H1 (cell line): ENCODE measurements at regions not wholly inside any gene's neighbourhood (a gene's known extent, or its start where the extent isn't known, plus 50 kb on each side); places are given as distances from the start of the nearest gene placed in this dataset.

Source experiments
- CTCF ChIA-PET: fragments of 300-600 bp; sonication (Branson Sonifier 250); formaldehyde crosslinking; loops from one replicate; lab custom pipeline; 2021; ENCODE audit not compliant: partially characterized antibody; lab: Charles Lee
- POLR2A ChIA-PET: fragments of 300-600 bp; sonication (Branson Sonifier 250); formaldehyde crosslinking; loops from one replicate; lab custom pipeline; 2021; ENCODE audit warnings: inconsistent platforms; ENCODE audit not compliant: partially characterized antibody; lab: Charles Lee
- DNase-seq, 2 experiments: peaks; one replicate each; pipeline versions ENCODE4 v3.0.0 to v3.0.0-alpha.2; 2010 to 2022; ENCODE audit warnings: low spot score in 2 of 2, low read depth in 1 of 2, mixed read lengths in 1 of 2
- FAIRE-seq: peaks from 2 replicates; lab custom pipeline; 2011; peaks lifted over from hg19 to GRCh38; lab: Jason Lieb, UNC
- H2AFZ ChIP-seq: 2 replicates; pipeline ENCODE4 v1.8.1; 2012; ENCODE audit warnings: low read length, inconsistent platforms
- H2AK5ac ChIP-seq: 2 replicates; pipeline ENCODE4 v1.6.1; 2013; ENCODE audit warnings: low read depth, low read length
- H2BK120ac ChIP-seq: replicated peaks from 2 replicates; pipeline ENCODE3; 2013; ENCODE audit warnings: low read depth, low read length, inconsistent platforms
- H2BK12ac ChIP-seq: 2 replicates; pipeline ENCODE4 v1.6.1; 2013; ENCODE audit warnings: low read depth, low read length
- H2BK15ac ChIP-seq: 2 replicates; pipeline ENCODE4 v1.6.1; 2013; ENCODE audit warnings: low read length
- H2BK20ac ChIP-seq: 2 replicates; pipeline ENCODE4 v1.6.1; 2013; ENCODE audit warnings: low read length
- H2BK5ac ChIP-seq: 2 replicates; pipeline ENCODE4 v1.6.1; 2013; ENCODE audit warnings: low read depth, low read length
- H3K14ac ChIP-seq: 2 replicates; pipeline ENCODE4 v1.6.1; 2013; ENCODE audit warnings: inconsistent platforms; ENCODE audit not compliant: insufficient read length
- H3K18ac ChIP-seq: 2 replicates; pipeline ENCODE4 v1.6.1; 2013; ENCODE audit warnings: low read length; ENCODE audit errors: extremely low read depth
- H3K23ac ChIP-seq: 2 replicates; pipeline ENCODE4 v1.6.1; 2013; ENCODE audit warnings: inconsistent platforms; ENCODE audit not compliant: insufficient read length
- H3K23me2 ChIP-seq: 2 replicates; pipeline ENCODE4 v1.6.1; 2013; ENCODE audit warnings: low read depth, low read length
- H3K27ac ChIP-seq: 2 replicates; pipeline ENCODE4 v1.6.1; 2011; ENCODE audit warnings: low read depth, low read length, inconsistent platforms
- H3K27me3 ChIP-seq, 4 experiments: replicated peaks in 1 of 4; 1 replicate in 1 of 4; 2 replicates in 3 of 4; pipeline versions ENCODE4 v1.6.1 to v1.8.1; 2011 to 2013; ENCODE audit warnings: low read length in 3 of 4, mild to moderate bottlenecking in 3 of 4, inconsistent platforms in 2 of 4, mixed read lengths in 2 of 4, moderate library complexity in 1 of 4; ENCODE audit not compliant: control insufficient read depth in 3 of 4, insufficient read depth in 3 of 4; ENCODE audit errors: extremely low read depth in 1 of 4
- H3K36me3 ChIP-seq, 4 experiments: 2 replicates each; pipeline versions ENCODE4 v1.6.1 to v1.8.1; 2011 to 2013; ENCODE audit warnings: mild to moderate bottlenecking in 4 of 4, low read length in 3 of 4, moderate library complexity in 2 of 4, control low read depth in 1 of 4, inconsistent platforms in 1 of 4; ENCODE audit not compliant: insufficient read depth in 4 of 4, control insufficient read depth in 2 of 4
- H3K4ac ChIP-seq: replicated peaks from 2 replicates; pipeline ENCODE3; 2013; ENCODE audit warnings: low read length, low read depth, mixed read lengths, inconsistent platforms; ENCODE audit not compliant: insufficient read length
- H3K4me1 ChIP-seq, 4 experiments: replicated peaks in 1 of 4; 1 replicate in 1 of 4; 2 replicates in 3 of 4; pipeline versions ENCODE4 v1.6.1 to v1.8.1; 2011 to 2013; ENCODE audit warnings: low read length in 3 of 4, inconsistent platforms in 2 of 4, mixed read lengths in 1 of 4; ENCODE audit not compliant: insufficient read depth in 4 of 4, control insufficient read depth in 3 of 4
- H3K4me2 ChIP-seq, 2 experiments: 2 replicates each; pipeline versions ENCODE4 v1.6.1 to v1.8.1; 2011 to 2013; ENCODE audit warnings: low read depth in 2 of 2, low read length in 2 of 2, control low read depth in 1 of 2, inconsistent platforms in 1 of 2, mild to moderate bottlenecking in 1 of 2; ENCODE audit not compliant: insufficient read depth in 1 of 2
- H3K4me3 ChIP-seq, 4 experiments: fragments of 200-600, 300-600 bp in 1 of 4; sonication (generic), shearing (Covaris generic), sonication (Bioruptor Twin) in 1 of 4; 2 replicates each; pipeline versions ENCODE4 v1.5.1 to v1.8.1; 2011 to 2016; ENCODE audit warnings: low read length in 4 of 4, low read depth in 3 of 4, control low read depth in 2 of 4, inconsistent platforms in 2 of 4, mild to moderate bottlenecking in 2 of 4, mixed read lengths in 1 of 4, moderate library complexity in 1 of 4; ENCODE audit not compliant: insufficient read depth in 2 of 4; ENCODE audit errors: extremely low read depth in 1 of 4
- H3K56ac ChIP-seq: replicated peaks from 2 replicates; pipeline ENCODE3; 2013; ENCODE audit warnings: low read depth, mild to moderate bottlenecking, mixed read lengths, low read length, inconsistent platforms; ENCODE audit not compliant: insufficient read length
- H3K79me1 ChIP-seq: 2 replicates; pipeline ENCODE4 v1.6.1; 2013; ENCODE audit warnings: low read depth, low read length, control low read depth
- H3K79me2 ChIP-seq, 2 experiments: 2 replicates each; pipeline versions ENCODE4 v1.6.1 to v1.8.1; 2012 to 2013; ENCODE audit warnings: low read length in 2 of 2, mild to moderate bottlenecking in 2 of 2, inconsistent platforms in 1 of 2; ENCODE audit not compliant: insufficient read depth in 2 of 2, control insufficient read depth in 1 of 2
- H3K9ac ChIP-seq, 4 experiments: replicated peaks in 1 of 4; 1 replicate in 1 of 4; 2 replicates in 3 of 4; pipeline versions ENCODE4 v1.6.1 to v1.8.1; 2011 to 2013; ENCODE audit warnings: low read depth in 3 of 4, low read length in 3 of 4, control low read depth in 2 of 4, mild to moderate bottlenecking in 2 of 4, moderate library complexity in 2 of 4, inconsistent platforms in 1 of 4; ENCODE audit errors: extremely low read depth in 1 of 4
- H3K9me3 ChIP-seq, 2 experiments: 2 replicates each; pipeline versions ENCODE4 v1.6.1 to v1.8.1; 2012 to 2013; ENCODE audit warnings: mild to moderate bottlenecking in 2 of 2, moderate library complexity in 2 of 2, control low read depth in 1 of 2, inconsistent platforms in 1 of 2, low read depth in 1 of 2, low read length in 1 of 2, mixed read lengths in 1 of 2; ENCODE audit not compliant: insufficient read depth in 2 of 2
- H4K20me1 ChIP-seq, 2 experiments: replicated peaks in 1 of 2; 2 replicates each; pipeline versions ENCODE3 to v1.8.1; 2011 to 2013; ENCODE audit warnings: inconsistent platforms in 2 of 2, low read length in 2 of 2, mild to moderate bottlenecking in 1 of 2; ENCODE audit not compliant: insufficient read depth in 2 of 2, control insufficient read depth in 1 of 2
- H4K5ac ChIP-seq: 2 replicates; pipeline ENCODE4 v1.6.1; 2013; ENCODE audit warnings: low read length, low read depth, mixed read lengths, inconsistent platforms; ENCODE audit not compliant: insufficient read length
- H4K8ac ChIP-seq: 2 replicates; pipeline ENCODE4 v1.8.0; 2013; ENCODE audit warnings: mild to moderate bottlenecking, moderate library complexity, low read length, inconsistent platforms; ENCODE audit not compliant: insufficient read depth; ENCODE audit errors: extremely low read depth
- H4K91ac ChIP-seq: replicated peaks from 2 replicates; pipeline ENCODE3; 2013; ENCODE audit warnings: low read length, mixed read lengths, inconsistent platforms; ENCODE audit not compliant: insufficient read length
- POLR2A ChIP-seq, 2 experiments: IDR thresholded peaks; 1 replicate in 1 of 2; 2 replicates in 1 of 2; pipeline ENCODE4 v1.6.1; 2011; ENCODE audit warnings: low read depth in 2 of 2, low read length in 2 of 2, mild to moderate bottlenecking in 2 of 2; ENCODE audit errors: control extremely low read depth in 1 of 2
- TAF7 ChIP-seq: optimal IDR thresholded peaks from 2 replicates; pipeline ENCODE3; 2011; ENCODE audit warnings: low read depth, mild to moderate bottlenecking, inconsistent platforms, low read length, moderate library complexity, borderline replicate concordance
- WGBS, 2 experiments: shearing (Covaris generic) in 1 of 2; methylation state at CpG; one replicate each; pipeline versions ENCODE4 v1.1.6 to v1.1.7; 2013 to 2015; ENCODE audit warnings: low lambda C conversion rate in 2 of 2, mixed read lengths in 2 of 2, inconsistent platforms in 1 of 2, low coverage in 1 of 2, missing lambda C conversion rate in 1 of 2; ENCODE audit not compliant: insufficient replicate concordance in 2 of 2, insufficient coverage in 1 of 2, insufficient read length in 1 of 2; ENCODE audit errors: extremely low coverage in 1 of 2, missing lambda C conversion rate in 1 of 2; 5-methylcytosine and 5-hydroxymethylcytosine counted together

DNA sequence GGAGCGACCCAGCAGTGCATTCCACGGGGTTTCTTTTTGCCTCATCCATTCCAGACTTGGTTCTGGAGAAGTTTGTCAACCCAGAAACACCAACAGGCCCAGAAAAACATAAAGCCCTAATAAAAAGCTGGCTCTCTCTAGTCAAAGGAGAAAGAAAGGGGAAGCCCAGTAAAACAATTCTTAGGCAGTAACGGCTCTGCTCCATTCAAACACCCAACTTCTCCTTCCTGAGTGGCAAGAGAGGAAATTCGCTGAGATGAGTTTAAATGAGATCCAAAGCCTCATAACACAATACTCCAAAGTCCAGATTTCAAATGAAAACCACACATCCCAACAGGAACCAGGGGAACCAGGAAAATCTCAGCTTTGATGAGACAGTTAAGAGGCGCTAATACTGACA is 179.9 kb downstream of the RPIA start:
- TF ChIP-seq POLR2A (IDR thresholded peaks at IDR 0.05; ENCODE audit: control extremely low read depth in 1 of 2, low read depth in 2 of 2, low read length in 2 of 2) (no peak), TAF7 (no peak)
- TF ChIP-seq, all 59 proteins: peak for 0
- Histone ChIP-seq H3K4me2 (no peak overlapping the region), H2BK12ac (no peak overlapping the region), H3K36me3 (no peaks in the 10 kb centered on the region), H3K4me3 (no peak overlapping the region), H3K23ac (no peak overlapping the region), H3K4me1 (no peaks in the 10 kb centered on the region), H3K79me2 (no peaks in the 10 kb centered on the region), H2BK5ac (no peak overlapping the region), H3K79me1 (no peaks in the 10 kb centered on the region), H3K27ac (no peak overlapping the region), H3K27me3 (no peaks in the 10 kb centered on the region), H3K18ac (no peak overlapping the region), H2BK20ac (no peak overlapping the region), H3K9me3 (no peaks in the 10 kb centered on the region), H4K5ac (no peak overlapping the region), H4K20me1 (no peaks in the 10 kb centered on the region), H3K14ac (no peak overlapping the region), H2BK120ac (no peak overlapping the region), H2AFZ (no peak overlapping the region), H2BK15ac (no peak overlapping the region), H4K8ac (no peak overlapping the region), H3K56ac (no peak overlapping the region), H3K9ac (no peak overlapping the region), H2AK5ac (no peak overlapping the region), H4K91ac (no peak overlapping the region), H3K4ac (no peak overlapping the region), H3K23me2 (no peaks in the 10 kb centered on the region)
- ChIA-PET CTCF (no interaction called here), POLR2A (no interaction called here)
- DNase-seq (no peak), FAIRE-seq (peak; percentile 48)
- 90% methylated on average over 5 of the region's 5 CpGs; no CpG with 5 or more reads in 1 of the 2 experiments for WGBS, 2 experiments
